Keratinocyte (primary cell): ENCODE measurements at regions not wholly inside any gene's neighbourhood (a gene's known extent, or its start where the extent isn't known, plus 50 kb on each side); places are given as distances from the start of the nearest gene placed in this dataset.

Source experiments
- EZH2 ChIP-seq: IDR thresholded peaks from one replicate; pipeline ENCODE4 v1.6.1; 2012; ENCODE audit warnings: inconsistent platforms, mild to moderate bottlenecking, low read length, moderate library complexity
- TF ChIP-seq, protein P1 (sequence below), 3 experiments: IDR thresholded peaks in 1 of 3; conservative IDR thresholded peaks in 1 of 3; optimal IDR thresholded peaks in 1 of 3; 2 replicates in 2 of 3; 3 replicates in 1 of 3; pipeline versions ENCODE3 to v1.5.1; 2011; ENCODE audit warnings: low read length in 3 of 3, mild to moderate bottlenecking in 3 of 3, moderate library complexity in 2 of 3, control low read depth in 1 of 3, inconsistent platforms in 1 of 3; ENCODE audit not compliant: insufficient read depth in 2 of 3; ENCODE audit errors: extremely low read depth in 1 of 3

DNA sequence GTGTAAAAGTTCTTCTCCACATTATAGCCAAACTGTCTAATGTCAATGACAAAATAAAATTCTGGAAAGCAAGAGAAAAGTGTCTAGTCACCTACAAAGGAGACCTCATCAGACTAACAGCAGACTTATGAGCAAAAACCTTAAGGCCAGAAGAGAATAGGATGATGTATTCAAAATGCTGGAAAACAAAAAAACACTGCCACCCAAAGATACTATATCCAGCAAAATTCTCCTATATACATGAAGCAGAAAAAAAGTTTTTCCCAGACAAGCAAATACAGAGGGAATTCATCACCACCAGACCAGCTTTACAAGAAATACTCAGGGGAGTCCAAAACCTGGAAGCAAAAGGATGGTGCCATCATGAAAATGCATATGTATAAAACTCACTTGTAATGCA is 755.6 kb upstream of the CITED2 start:
- TF ChIP-seq, protein P1, sequence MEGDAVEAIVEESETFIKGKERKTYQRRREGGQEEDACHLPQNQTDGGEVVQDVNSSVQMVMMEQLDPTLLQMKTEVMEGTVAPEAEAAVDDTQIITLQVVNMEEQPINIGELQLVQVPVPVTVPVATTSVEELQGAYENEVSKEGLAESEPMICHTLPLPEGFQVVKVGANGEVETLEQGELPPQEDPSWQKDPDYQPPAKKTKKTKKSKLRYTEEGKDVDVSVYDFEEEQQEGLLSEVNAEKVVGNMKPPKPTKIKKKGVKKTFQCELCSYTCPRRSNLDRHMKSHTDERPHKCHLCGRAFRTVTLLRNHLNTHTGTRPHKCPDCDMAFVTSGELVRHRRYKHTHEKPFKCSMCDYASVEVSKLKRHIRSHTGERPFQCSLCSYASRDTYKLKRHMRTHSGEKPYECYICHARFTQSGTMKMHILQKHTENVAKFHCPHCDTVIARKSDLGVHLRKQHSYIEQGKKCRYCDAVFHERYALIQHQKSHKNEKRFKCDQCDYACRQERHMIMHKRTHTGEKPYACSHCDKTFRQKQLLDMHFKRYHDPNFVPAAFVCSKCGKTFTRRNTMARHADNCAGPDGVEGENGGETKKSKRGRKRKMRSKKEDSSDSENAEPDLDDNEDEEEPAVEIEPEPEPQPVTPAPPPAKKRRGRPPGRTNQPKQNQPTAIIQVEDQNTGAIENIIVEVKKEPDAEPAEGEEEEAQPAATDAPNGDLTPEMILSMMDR (optimal IDR thresholded peaks at IDR 0.05 in 1 of 3, IDR thresholded peaks at IDR 0.05 in 1 of 3, conservative IDR thresholded peaks at IDR 0.05 in 1 of 3; ENCODE audit: extremely low read depth in 1 of 3, insufficient read depth in 2 of 3, low read length in 3 of 3): no peak
- no peak for TF ChIP-seq EZH2
